ENCODE measurements at regions not wholly inside any gene's neighbourhood (a gene's known extent, or its start where the extent isn't known, plus 50 kb on each side); places are given as distances from the start of the nearest gene placed in this dataset.

DNA sequence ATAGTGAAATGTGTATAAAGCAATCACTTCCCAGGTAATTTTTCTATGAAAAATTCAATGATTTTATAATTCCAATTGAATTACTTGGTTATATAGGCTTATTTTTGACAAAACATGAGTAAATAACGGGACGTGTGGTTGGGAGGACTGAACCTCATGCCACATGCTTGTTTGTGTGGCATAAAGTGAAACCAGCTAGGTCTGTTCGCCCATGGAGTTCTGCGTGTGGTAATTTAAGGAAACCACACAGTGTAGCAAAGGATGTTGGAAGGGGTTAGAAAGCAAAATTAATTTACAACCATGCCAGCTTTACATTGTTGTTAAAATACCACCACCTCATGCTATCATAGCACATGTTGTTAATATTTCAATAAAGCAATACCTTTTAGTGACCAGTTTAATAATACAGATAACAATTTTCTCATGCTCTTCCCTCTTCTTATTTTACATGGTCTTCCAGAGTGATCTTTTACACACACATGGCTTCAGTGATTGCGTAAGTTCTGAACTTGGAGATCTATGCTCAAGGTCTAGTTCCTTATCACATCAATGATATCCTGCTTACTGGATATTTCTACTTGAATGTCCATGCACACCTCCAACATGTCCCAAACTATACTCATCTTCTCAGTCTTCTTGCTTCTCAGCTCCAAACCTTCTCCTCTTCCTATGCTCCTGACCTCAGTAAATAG is 156.4 kb upstream of the ITGA4 start:
- no peak for DNase-seq (ENCODE audit: extremely low read depth, low read depth)

DNA sequence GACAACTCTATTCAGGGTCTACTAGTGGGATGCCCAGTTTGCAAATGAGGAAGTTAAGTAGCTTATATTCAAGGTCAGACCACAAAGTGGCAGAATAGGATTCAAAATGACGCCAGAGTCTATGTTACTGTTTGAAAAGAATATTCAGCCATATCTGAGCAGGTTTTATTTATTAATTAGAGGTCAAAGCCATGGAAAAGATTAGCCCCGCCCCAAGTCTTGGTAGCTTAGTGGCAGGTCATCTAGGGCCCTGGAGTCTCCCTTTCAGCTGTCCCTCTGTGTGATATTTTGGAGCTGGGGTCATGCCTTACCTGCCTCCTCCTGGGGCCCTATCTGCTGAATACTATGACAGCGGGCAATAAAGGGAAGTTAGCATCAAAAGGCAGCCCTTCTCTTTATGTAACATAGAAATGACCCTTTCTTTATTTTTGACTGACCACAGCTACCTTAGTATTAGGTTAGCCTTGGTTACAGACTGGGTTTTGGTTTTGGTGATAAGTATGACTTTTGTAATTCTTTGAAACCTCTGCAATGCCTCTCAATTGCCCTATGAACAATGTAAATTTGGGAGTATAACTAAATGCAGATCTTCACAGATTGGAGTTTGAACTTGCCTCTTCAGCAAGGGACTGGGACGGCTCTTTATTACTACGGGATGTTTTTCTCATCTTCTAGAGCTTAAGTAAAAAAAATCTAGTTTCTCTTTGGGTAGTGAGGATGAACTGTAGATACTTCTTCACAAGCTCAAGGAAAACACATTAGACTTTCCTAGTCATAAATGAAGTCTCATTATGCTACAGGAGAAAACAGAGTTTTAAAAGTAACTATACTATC is 153.0 kb upstream of the ITGA4 start:
- DNase-seq (ENCODE audit: extremely low read depth, low read depth) = no peak

DNA sequence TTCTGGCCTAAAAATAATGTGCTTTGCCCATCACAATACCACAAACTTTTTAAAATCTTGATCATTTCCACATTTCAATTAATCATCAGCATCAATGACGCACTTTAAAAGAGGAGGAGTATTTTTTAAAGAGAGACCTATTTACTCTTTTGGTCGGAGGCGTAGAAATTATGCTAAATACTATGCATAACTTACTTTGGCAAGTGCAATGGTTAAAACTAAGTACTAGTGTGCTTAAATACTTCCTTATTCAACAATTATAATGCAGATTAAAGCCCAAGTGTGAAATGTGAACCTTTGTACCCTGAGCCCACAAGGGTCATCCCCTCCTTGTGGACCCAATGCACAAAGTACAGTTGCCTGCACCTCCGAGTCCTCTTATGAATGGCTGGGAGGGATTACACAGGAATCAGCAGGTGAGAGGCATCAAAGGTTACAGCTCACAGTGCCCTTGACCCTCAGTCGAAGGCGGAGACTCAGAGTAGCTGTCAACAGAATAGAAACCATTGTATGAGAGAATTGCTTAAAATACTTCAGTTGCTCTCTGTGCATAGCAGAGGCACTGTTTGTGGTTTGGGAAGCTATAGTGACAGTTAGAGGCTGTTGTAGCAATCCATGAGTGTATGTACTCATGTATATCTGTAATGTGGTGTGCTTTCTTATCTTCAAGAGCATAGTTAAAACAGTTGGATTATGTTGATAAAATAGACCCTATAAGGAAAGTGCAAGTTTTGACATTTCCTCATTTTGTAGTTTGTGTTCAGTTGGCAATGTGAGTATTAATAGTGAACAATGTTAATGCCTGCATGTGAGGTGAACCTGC is 151.7 kb upstream of the ITGA4 start:
- no peak for DNase-seq (ENCODE audit: extremely low read depth, low read depth)

DNA sequence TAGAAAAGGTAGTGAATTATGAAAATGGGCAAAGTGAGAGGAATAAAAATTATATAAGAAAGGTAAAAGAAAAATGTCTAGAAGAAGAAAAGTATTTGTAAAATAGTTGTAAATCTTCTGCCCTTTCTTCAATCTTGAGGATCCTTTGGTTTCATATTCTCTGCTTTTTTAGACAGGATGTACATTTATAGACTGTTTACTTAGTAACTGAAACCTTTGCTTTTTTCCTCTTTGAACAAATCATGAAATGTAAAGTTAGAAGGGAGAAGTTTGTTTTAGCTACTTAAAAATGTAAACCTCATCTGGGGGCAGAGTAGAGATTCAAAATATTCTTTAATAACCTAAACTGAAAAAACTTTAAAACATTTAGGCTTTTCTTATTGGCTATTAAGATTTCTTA is 150.4 kb upstream of the ITGA4 start:
- DNase-seq (ENCODE audit: extremely low read depth, low read depth) = no peak

DNA sequence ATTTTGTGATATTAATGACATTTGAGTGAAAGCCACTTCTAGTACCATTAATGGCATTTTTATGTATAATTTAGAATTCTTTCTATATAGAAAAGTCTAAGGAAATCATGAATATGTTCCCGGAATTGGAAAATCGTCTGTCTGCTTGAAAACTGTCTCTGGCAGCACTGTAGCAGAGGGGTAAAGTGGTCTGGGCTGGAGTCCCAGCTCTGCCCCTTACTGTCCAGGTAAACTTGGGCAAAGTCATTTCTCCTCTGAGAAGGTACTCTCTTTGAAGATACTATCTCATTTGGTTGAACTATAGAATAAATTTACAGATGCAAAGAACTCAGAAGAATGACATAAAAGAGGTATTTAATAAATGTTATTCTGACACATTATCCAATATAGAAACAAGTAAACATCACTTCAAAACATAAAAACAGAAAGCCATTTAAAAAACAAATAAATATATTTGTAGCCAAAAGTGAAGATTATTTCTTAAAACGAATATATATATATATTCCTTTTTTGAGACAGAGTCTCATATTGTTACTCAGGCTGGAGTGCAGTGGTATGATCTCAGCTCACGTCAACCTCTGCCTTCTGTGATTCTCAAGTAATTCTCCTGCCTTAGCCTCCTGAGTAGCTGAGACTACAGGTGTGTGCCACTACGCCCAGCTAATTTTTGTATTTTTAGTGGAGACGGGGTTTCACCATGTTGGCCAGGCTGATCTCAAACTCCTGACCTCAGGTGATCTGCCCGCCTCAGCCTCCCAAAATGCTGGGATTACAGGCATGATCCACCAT is 149.8 kb upstream of the ITGA4 start:
- no peak for DNase-seq (ENCODE audit: extremely low read depth, low read depth)

DNA sequence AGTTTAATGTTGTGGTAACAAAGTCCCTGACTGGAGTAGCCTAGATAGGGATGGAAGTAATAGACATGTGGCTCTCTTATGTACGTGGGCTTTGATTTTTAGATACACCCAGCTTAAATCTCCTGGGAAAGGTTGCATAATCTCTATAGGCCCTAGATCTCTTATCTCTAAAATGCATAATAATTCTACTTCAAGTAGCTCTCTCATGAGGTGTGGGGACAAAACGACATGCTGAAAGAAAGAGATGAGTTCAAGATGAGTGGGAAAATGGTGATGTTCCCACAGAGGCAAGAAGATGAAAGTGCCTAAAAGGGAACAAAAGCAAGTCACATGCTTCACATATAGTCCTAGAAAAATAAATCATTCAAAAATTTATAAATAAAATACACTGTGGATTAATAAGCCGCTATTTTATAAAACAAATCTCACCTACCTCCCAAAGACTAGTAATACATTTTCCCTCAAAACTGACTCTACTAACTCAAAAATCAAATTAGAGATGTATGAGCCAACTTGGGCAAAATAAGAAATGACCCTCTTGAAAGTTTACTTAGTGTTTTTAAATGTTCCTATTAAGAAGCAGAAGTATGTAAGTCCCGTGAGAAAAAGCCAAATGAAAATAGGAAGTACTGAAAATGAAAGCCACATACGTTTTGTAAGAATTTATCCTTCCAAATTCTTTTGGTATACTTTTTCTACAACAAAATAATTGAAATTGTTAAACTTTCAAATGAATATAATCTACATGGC is 148.2 kb upstream of the ITGA4 start:
- no peak for DNase-seq (ENCODE audit: extremely low read depth, low read depth)

DNA sequence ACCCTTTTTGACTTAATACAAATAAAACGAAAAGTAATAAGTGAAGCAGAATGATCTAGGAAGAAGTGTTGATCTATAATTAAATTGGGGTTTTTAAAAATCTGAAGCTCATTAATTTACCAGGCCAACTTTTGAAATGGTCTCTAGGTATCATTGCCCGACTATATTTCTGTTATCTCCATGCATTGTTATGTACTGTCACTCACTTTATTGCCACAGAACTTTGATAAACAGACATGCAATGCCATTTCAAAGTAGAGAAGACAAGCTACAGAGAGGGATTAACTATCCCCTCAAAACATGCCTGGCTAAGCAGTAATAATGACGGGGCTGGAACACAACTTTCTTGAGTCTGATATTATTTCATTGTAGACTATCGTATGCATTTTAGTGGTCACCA is 147.6 kb upstream of the ITGA4 start:
- no peak for DNase-seq (ENCODE audit: extremely low read depth, low read depth)

DNA sequence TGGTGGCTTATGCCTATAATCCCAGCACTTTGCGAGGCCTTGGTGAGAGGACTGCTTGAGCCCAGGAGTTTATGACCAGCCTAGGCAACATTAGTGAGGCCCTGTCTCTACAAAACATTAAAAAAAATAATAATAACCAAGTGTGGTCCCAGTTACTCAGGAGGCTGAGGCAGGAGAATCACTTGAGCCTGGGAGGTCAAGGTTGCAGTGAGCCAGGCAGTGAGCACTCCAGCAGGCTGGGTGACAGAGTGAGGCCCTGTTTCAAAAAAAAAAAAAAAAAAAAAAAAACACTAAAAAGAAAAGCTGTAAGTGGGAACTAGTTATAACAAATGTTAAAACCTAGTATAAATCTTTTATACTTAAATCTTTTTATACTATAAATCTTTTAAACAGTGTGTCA is 146.2 kb upstream of the ITGA4 start:
- DNase-seq (ENCODE audit: extremely low read depth, low read depth) = no peak

DNA sequence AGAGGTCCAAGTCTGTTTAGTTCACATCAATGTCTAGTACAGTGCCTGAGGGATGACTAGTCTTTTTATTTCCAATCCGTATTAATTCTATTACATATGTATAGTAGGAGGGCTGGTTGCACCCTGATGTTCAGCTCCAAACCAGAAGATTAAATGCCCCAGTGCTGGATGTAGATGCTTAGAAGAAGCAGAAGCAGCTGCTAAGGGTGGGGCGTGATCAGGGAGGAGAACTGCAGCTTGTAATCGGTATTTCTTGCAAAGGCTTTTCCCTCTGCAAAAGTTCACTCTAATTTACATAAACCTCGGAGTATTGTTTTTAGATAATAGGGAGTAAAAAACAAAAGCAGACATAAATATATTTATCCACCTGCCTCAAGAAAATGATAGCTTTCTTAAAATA is 145.3 kb upstream of the ITGA4 start:
- DNase-seq (ENCODE audit: extremely low read depth, low read depth) = no peak

DNA sequence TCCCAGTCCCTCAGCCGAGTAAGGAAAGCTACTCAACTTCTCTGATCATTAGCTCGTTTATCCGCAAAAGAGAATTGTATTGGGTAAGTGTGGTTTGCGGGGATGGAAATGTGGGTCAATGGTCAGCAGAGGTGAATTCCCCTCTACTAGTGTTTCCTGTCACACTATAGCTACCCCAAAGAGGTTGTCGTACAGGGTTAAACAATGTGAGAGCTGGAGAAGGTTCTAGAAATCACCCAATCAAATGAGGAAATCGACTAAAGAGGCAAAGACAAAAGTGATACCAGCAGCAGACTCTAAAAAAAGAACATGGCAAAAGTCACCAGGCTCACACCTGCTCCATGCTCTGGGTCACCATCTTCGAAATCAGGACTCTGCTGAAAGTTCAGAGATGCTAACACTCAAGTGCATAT is 144.7 kb upstream of the ITGA4 start:
- no peak for DNase-seq (ENCODE audit: extremely low read depth, low read depth)

DNA sequence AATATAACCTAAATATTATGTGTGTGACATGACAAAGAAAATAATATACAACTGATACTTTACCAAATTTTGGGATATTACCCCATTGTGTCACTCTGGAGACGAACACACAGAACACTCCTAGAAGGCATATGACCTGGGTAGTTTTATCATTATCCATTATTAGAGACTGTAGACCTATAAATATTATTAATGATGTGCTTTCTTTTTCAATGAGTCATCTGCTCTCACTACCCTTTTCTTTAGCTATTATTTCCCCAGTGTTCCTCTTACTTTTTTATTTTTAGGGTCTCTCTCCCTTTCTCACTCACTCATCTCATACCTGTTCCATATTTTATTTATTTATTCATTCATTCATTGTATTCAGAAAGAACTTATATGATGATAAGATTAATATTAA is 143.3 kb upstream of the ITGA4 start:
- DNase-seq (ENCODE audit: extremely low read depth, low read depth) = no peak

DNA sequence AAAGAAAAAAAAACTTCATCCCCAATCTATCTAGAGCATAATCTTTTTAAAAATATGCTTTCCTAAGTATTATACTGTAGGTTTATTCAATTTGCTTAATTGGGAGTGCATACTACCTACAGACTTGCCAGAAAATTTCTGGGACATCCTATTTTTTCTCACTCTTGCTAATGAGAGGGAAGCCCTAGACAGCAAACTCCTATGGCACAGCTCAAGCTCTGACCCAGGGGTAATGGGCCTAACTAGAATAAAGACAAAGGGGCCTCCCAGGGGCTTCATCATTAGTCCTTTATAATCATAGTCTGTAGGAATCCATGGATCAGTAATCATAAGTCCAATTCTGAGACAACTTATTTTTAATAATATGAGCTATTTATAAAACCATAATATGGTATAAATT is 142.6 kb upstream of the ITGA4 start:
- no peak for DNase-seq (ENCODE audit: extremely low read depth, low read depth)

DNA sequence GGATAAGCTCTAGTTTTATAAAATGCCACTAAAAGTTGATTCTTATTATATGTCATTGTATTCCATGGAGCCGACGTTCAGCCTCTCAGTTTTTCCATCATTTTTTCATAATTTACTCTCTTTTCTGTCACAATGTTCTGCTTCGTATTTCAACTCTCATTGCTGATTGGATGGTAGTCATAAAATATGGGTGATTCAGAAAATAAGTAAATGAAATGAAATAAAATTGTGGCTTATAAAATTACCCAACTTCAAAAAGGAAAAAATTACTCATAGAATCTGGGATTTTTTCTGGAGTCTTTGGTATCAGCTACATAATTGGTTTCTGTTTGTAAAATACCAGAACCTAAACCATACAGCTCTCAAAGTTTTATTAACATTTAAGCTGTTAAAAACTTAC is 139.7 kb upstream of the ITGA4 start:
- DNase-seq (ENCODE audit: extremely low read depth, low read depth) = no peak

DNA sequence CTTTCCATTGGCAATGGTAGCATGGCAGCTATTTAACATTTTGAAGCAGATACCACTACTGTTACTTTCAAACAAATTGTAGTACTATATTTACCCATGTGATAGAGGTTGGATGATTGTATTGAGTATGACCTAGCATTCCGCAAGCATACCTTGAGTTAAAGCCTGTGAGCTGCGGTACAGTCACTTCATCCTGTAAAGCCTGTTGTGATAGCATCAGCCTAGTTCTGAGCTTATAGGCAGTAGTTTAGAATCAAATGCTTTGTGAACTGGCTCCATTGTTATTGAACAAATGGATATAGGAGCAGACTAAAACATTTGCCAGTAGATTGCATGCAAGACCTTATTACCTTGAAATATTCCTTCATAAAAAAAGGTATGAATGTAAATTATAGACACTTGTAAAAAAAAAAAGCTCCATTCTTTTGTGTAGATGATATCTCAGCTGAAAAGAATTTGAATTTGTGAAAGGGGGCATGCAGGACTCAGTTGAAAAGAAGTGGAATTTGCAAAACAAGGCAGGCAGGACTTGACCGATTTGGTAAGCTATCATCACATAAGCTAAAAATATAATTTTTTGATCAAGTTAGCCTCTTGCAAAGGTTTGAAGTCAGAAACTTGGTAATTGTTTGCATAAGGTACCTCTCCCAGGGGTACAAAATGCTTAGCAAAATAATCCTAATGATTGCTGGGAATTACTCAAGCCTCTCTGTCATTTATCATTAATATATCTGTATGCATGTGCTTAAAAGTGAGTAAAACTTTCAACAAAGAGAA is 138.5 kb upstream of the ITGA4 start:
- no peak for DNase-seq (ENCODE audit: extremely low read depth, low read depth)

DNA sequence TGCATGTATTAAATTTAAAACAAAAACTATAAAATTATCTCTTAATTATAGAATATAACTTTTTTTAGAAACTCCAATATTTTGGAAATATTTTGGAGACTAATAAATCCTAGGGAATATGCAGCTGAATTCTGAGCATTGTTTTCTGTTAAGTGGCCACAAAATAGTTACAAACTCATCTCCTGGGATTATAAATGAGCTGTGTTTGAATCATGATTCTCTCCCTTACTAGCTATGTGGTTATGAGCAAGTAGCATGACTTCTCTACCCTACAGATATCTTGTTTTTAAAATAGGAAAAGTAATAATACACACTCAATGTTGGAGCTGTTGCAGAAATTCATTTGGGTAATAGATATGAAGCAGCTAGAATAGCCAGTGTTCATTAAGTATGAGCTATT is 137.9 kb upstream of the ITGA4 start:
- DNase-seq (ENCODE audit: extremely low read depth, low read depth) = no peak

DNA sequence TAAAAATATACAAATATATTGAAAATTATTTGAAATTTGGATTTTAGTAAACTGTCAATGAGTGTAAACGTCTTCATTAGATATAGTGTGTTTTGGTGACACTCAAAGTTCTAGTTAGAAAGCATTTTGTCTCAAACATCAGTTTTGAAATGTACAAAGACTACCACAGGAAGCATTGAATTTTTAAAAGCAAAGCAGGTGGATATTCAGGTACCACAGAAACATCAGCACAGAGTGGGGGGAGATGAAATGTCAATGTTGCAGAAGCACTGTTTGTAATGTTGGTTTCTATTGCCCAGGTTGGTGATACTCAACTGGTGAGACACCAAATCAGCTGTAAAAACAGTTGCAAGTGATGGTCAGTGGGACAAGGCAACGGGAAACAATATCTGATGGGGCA is 136.5 kb upstream of the ITGA4 start:
- no peak for DNase-seq (ENCODE audit: extremely low read depth, low read depth)

DNA sequence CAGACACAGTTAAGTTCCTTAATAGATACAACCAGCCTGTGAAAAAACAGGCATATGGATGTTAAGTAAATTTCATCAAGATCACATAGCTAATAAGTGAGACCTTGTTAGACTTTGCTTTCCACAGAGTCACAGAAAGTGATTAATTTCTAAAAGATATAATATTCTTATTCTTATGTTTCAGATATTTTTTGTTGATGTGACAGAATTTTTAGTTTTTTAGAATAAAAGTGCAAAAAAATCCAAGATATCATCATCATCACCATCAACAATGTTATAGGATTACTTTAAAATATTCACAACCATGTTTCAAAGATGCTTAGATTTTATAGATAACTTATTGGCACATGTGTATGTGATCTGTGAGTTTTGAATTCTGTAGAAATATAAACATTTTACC is 132.3 kb upstream of the ITGA4 start:
- DNase-seq (ENCODE audit: extremely low read depth, low read depth) = no peak

DNA sequence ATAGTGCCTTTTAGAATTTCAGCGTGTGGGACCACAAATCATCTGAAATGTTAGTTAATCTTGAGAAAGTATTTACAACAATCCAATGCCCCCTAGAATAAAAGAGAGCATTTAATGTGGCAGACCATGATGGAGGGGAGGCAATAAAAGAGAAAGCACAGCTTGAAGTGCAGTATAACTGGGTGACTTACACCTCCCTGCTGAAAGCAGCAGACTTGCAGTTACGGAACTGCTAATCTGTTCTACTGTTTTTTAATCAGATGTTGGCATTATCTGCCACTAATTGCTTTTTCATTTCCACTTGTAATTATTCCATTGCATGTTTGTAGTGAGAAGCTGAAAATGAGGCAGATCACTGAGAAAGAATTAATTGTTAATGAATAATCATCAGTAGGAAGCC is 130.5 kb upstream of the ITGA4 start:
- DNase-seq (ENCODE audit: extremely low read depth, low read depth) = no peak

DNA sequence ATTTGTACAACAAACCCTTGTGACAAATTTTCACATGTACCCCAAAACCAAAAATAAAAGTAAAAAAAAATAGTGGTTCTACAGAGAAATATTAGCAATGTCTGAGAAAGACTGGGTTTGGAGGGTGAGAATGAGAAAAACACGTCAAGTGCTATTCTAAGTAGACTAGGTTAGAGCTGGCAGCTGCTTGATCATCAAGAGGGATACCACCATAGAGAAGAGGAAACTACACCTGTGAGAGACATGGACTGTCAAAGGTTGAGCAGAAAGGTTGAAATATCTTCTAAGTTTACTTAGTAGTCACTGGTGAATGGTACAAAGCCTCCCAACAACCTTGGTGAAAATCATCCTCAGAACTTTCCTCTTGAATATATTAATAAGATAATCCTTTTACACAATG is 126.9 kb upstream of the ITGA4 start:
- no peak for DNase-seq (ENCODE audit: extremely low read depth, low read depth)

All from NCI-H460 (cell line).